DOHH2 (cell line): ENCODE measurements at regions not wholly inside any gene's neighbourhood (a gene's known extent, or its start where the extent isn't known, plus 50 kb on each side); places are given as distances from the start of the nearest gene placed in this dataset.

ENCODE experiments used
- EZH2phosphoT487 ChIP-seq: fragments of 200-600 bp; sonication (generic); IDR thresholded peaks from 2 replicates; pipeline ENCODE4 v1.6.1; 2017; ENCODE audit warnings: borderline replicate concordance, mild to moderate bottlenecking, antibody characterized with exemption, low read length, moderate library complexity, mixed read lengths
- TF ChIP-seq, protein P1 (sequence below): fragments of 200-600 bp; sonication (generic); IDR thresholded peaks from one replicate; pipeline ENCODE4 v1.5.1; 2014; ENCODE audit warnings: antibody characterized with exemption, mild to moderate bottlenecking, low read depth, low read length; ENCODE audit not compliant: poor library complexity, severe bottlenecking

GRCh38 chr11:36865846-36866245, 267.8 kb upstream of the RAG2 start:
- TF ChIP-seq, protein P1, sequence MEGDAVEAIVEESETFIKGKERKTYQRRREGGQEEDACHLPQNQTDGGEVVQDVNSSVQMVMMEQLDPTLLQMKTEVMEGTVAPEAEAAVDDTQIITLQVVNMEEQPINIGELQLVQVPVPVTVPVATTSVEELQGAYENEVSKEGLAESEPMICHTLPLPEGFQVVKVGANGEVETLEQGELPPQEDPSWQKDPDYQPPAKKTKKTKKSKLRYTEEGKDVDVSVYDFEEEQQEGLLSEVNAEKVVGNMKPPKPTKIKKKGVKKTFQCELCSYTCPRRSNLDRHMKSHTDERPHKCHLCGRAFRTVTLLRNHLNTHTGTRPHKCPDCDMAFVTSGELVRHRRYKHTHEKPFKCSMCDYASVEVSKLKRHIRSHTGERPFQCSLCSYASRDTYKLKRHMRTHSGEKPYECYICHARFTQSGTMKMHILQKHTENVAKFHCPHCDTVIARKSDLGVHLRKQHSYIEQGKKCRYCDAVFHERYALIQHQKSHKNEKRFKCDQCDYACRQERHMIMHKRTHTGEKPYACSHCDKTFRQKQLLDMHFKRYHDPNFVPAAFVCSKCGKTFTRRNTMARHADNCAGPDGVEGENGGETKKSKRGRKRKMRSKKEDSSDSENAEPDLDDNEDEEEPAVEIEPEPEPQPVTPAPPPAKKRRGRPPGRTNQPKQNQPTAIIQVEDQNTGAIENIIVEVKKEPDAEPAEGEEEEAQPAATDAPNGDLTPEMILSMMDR, result no peak
- TF ChIP-seq EZH2phosphoT487, result no peak
